Astrocyte of the cerebellum (primary cell): ENCODE measurements at regions not wholly inside any gene's neighbourhood (a gene's known extent, or its start where the extent isn't known, plus 50 kb on each side); places are given as distances from the start of the nearest gene placed in this dataset.

Experiments
- DNase-seq: peaks from one replicate; pipeline ENCODE4 v3.0.0-alpha.2; 2011; ENCODE audit warnings: low read depth
- H3K4me3 ChIP-seq: 2 replicates; pipeline ENCODE4 v1.5.1; 2011; ENCODE audit warnings: mild to moderate bottlenecking, low read depth, low read length, moderate library complexity
- in situ Hi-C: cut with HindIII; loops from 2 replicates; pipeline ENCODE4 v1.10.0; 2017; ENCODE audit warnings: low sequenced_read_pairs
- TF ChIP-seq, protein P1 (sequence below): IDR thresholded peaks from 2 replicates; pipeline ENCODE4 v1.5.1; 2012; ENCODE audit warnings: low read length, low read depth, moderate library complexity, mild to moderate bottlenecking; ENCODE audit errors: missing control alignments

DNA sequence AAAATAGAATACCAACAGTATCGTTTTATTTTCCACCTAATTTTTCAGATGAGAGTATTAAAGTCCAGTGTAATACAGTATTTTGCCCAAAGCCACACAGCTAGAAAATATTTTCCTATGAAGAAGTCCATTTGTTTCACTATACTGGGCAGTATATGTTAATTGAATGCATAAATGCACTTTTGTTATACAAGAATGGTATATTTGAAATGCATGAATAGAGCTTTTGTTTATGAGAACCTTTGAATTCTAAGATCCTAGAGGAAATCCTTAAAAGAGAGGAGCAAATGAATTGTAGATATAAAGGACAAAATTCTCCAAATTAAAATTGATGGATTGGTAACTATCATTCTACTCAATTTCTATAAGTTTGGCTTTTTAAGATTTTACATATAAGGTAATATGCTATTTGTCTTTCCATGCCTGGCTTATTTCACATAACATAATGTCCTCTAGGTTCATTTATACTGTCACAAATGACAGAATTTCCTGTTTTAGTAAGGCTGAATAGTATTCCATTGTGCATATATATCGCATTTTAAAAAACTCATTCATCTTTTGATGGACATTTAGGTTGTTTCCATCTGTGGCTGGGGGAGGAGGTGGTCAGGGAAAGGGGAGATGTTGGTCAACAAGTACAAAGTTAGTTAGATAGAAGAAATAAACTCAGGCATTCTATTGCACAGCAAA, 136.6 kb upstream of the DCN start:
- H3K4me3 ChIP-seq = no peak overlapping the region
- in situ Hi-C loops = no loop called here
- TF ChIP-seq, protein P1, sequence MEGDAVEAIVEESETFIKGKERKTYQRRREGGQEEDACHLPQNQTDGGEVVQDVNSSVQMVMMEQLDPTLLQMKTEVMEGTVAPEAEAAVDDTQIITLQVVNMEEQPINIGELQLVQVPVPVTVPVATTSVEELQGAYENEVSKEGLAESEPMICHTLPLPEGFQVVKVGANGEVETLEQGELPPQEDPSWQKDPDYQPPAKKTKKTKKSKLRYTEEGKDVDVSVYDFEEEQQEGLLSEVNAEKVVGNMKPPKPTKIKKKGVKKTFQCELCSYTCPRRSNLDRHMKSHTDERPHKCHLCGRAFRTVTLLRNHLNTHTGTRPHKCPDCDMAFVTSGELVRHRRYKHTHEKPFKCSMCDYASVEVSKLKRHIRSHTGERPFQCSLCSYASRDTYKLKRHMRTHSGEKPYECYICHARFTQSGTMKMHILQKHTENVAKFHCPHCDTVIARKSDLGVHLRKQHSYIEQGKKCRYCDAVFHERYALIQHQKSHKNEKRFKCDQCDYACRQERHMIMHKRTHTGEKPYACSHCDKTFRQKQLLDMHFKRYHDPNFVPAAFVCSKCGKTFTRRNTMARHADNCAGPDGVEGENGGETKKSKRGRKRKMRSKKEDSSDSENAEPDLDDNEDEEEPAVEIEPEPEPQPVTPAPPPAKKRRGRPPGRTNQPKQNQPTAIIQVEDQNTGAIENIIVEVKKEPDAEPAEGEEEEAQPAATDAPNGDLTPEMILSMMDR = no peak
- no peak for DNase-seq

GRCh38 chr12:91317306-91317705, 134.7 kb upstream of the DCN start:
- DNase-seq = no peak
- in situ Hi-C loops = no loop called here
- TF ChIP-seq, protein P1 = no peak
- H3K4me3 ChIP-seq = no peak overlapping the region

GRCh38 chr12:91316907-91317269, 134.3 kb upstream of the DCN start:
- in situ Hi-C loops = no loop called here
- DNase-seq = no peak

GRCh38 chr12:91316161-91316906, 133.7 kb upstream of the DCN start:
- in situ Hi-C loops = no loop called here
- H3K4me3 ChIP-seq = no peak overlapping the region
- TF ChIP-seq, protein P1 = no peak
- DNase-seq = no peak

More at GRCh38 chr12:91316907-91317269, 134.3 kb upstream of the DCN start:
- no peak overlapping the region for H3K4me3 ChIP-seq
- TF ChIP-seq, protein P1 = no peak

DNA sequence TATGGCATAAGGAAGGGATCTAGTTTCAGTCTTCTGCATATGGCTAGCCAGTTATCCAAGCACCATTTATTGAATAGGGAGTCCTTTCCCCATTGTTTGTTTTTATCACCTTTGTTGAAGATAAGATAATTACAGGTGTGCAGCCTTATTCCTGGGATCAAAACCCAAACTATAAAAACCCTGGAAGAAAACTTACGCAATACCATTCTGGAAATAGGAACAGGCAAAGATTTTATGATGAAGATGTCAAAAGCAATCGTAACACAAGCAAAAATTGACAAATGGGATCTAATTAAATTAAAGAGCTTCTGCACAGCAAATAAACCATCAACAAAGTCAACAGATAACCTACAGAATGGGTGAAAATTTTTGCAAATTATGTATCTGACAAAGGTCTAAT, 128.5 kb upstream of the DCN start:
- in situ Hi-C loops = no loop called here
- H3K4me3 ChIP-seq = no peak overlapping the region
- TF ChIP-seq, protein P1 = no peak
- DNase-seq = no peak

GRCh38 chr12:91309450-91309849, 126.8 kb upstream of the DCN start:
- TF ChIP-seq, protein P1 = no peak
- in situ Hi-C loops = no loop called here
- no peak overlapping the region for H3K4me3 ChIP-seq
- no peak for DNase-seq
